ENCODE measurements at regions not wholly inside any gene's neighbourhood (a gene's known extent, or its start where the extent isn't known, plus 50 kb on each side); places are given as distances from the start of the nearest gene placed in this dataset.
"Not testable (repeated sequence)": the region's sequence is repeated elsewhere in the genome, so short reads cannot be mapped to it uniquely, and the experiment has no call there.

GRCh38 chr17:47066841-47067682 lies 88.0 kb upstream of the RPRML start:
- Mint-ChIP-seq H3K9me3 (no peaks in the 10 kb centered on the region), H3K4me1 (peaks cover 30% of the 10 kb centered on the region), H3K27me3 (no peaks in the 10 kb centered on the region), H3K27ac (peak overlapping the region; percentile 96 to 99), H3K4me3 (peak overlapping the region; percentile 88 to 95)
- ATAC-seq (peak; percentile 100), DNase-seq (peak; percentile 77 to 83)

GRCh38 chr17:47066095-47066494 lies 87.0 kb upstream of the RPRML start:
- H3K9me3 Mint-ChIP-seq: no peaks in the 10 kb centered on the region
- peaks cover 26% of the 10 kb centered on the region for H3K4me1 Mint-ChIP-seq
- H3K27me3 Mint-ChIP-seq: no peaks in the 10 kb centered on the region
- peak overlapping the region in 1 of 2 donors; percentile 96 for H3K27ac Mint-ChIP-seq
- H3K4me3 Mint-ChIP-seq: peak overlapping the region; percentile 88 to 95
- ATAC-seq (no peak), DNase-seq (no peak)

DNA sequence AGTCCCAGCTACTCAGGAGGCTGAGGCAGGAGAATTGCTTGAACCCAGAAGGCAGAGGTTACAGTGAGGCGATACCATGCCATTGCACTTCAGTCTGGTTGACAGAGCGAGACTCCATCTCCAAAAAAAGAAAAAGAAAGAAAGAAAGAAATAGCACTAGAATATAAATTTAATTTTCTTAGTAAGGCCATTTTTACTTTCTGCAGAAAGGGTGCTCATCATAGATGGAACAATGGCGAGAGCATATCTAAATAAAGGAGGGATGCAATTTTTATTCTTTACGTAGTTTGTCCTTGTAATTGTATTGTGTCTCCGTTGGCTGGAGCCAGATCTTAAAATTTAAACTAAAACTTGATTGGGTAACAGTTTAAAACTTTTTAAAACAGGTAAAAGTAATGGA lies 85.6 kb upstream of the RPRML start:
- Mint-ChIP-seq H3K9me3 (no peaks in the 10 kb centered on the region), H3K4me1 (peaks cover 20% of the 10 kb centered on the region), H3K27ac (no peak overlapping the region), H3K27me3 (no peaks in the 10 kb centered on the region), H3K4me3 (no peak overlapping the region)
- no peak for DNase-seq
- ATAC-seq: no peak

DNA sequence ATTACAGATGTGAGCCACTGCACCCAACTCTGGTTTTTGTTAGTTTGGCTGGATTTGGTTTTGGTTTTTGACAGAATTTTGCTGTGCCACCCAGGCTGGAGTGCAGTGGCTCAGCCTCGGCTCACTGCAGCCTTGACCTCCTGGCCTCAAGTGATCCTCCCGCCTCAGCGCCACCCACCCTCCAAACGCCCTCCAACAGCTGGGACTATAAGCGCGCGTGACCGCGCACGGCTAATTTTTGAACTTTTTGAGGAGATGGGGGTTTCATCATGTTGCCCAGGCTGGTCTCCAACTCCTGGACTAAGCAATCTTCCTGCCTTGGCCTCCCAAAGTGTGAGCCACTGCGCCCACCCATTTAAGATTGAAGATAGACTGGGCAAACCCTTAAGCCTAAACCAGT lies 84.4 kb upstream of the RPRML start:
- Mint-ChIP-seq H3K27ac (no peak overlapping the region), H3K27me3 (no peaks in the 10 kb centered on the region), H3K4me3 (no peak overlapping the region), H3K9me3 (no peaks in the 10 kb centered on the region), H3K4me1 (peaks cover 14% of the 10 kb centered on the region)
- ATAC-seq (no peak), DNase-seq (no peak)

DNA sequence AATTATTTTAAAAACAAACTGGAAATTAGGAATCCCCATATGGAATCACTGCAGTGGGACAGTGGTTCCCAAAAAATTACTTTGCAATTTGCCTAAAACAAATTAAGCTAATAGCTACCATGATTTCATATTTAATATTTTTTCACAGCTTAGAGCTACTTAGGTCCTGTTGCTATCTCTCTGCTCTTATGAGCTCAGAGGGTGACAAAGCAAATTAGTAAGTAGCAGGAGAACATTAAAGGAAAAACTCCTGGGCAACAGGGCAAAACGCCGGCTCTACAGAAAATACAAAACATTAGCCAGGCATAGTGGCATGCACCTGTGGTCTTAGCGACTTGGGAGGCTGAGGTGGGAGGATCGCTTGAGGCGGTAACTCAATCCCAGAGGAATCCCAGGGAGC lies 83.8 kb upstream of the RPRML start:
- not testable (repeated sequence) for H3K9me3 Mint-ChIP-seq, ATAC-seq, DNase-seq, H3K4me3 Mint-ChIP-seq, H3K27me3 Mint-ChIP-seq, H3K27ac Mint-ChIP-seq
- H3K4me1 Mint-ChIP-seq: peaks cover 11% of the 10 kb centered on the region

DNA sequence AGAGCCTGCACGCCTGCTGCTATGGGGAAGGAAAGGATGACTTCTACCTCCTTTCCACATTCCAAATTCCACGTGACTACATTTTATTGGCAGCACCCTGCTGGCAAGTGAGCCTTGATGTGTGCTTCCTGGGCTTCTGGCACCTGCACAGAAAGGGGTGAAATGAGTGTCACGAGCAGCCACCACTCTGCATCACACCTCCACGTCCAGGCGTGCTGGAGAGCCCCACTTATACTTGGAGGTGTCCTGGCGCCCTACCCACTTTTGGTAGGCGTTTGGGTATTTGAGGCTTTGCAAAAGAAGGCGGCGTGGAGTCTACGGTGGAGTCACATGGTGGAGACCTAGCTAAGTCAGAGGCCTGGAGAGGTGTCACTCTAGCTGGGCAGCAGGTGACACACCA lies 81.0 kb upstream of the RPRML start:
- H3K4me3 Mint-ChIP-seq, ATAC-seq, H3K9me3 Mint-ChIP-seq, H3K27me3 Mint-ChIP-seq, H3K27ac Mint-ChIP-seq, DNase-seq, H3K4me1 Mint-ChIP-seq: not testable (repeated sequence)

DNA sequence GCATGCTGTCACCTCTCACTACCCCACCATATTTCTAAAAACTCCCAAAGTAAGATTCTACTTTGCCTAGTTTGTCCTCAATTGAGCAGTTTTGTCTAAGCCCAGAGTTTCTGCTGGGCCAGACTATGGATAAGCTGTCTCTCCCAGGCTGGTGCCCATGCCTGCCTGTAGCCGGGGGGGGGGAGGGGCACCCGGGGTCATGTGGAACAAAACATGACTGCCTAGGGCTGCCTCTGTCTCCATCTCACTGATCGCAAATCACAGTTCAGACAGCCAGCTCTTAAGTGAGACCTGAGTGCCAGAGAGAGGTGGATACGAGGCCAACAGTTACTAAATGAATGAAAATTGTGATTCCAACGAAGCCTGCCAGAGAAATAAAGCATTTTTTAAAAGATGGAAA lies 78.8 kb upstream of the RPRML start:
- Mint-ChIP-seq H3K4me1 (no peaks in the 10 kb centered on the region), H3K27me3 (no peaks in the 10 kb centered on the region), H3K4me3 (no peak overlapping the region), H3K9me3 (no peaks in the 10 kb centered on the region), H3K27ac (peak overlapping the region in 1 of 2 donors; percentile 34)
- ATAC-seq (no peak), DNase-seq (no peak)

- not testable (repeated sequence) for DNase-seq
Measured at GRCh38 chr17:47057279-47057678, 78.2 kb upstream of the RPRML start.

GRCh38 chr17:47056687-47057086 lies 77.6 kb upstream of the RPRML start:
- not testable (repeated sequence) for H3K4me3 Mint-ChIP-seq, H3K4me1 Mint-ChIP-seq, H3K27ac Mint-ChIP-seq, H3K27me3 Mint-ChIP-seq, ATAC-seq, H3K9me3 Mint-ChIP-seq, DNase-seq

More at GRCh38 chr17:47057279-47057678, 78.2 kb upstream of the RPRML start:
- not testable (repeated sequence) for H3K27me3 Mint-ChIP-seq, H3K4me3 Mint-ChIP-seq, ATAC-seq, H3K4me1 Mint-ChIP-seq, H3K9me3 Mint-ChIP-seq
- H3K27ac Mint-ChIP-seq: peak overlapping the region in 1 of 2 donors; percentile 34
